Hematopoietic multipotent progenitor cell treated with erythropoietin and hydrocortisone succinate and interleukin-3 and kit ligand, for 15 days (in vitro differentiated cells): ENCODE measurements at regions not wholly inside any gene's neighbourhood (a gene's known extent, or its start where the extent isn't known, plus 50 kb on each side); places are given as distances from the start of the nearest gene placed in this dataset.
"Not testable (repeated sequence)": the region's sequence is repeated elsewhere in the genome, so short reads cannot be mapped to it uniquely, and the experiment has no call there.

Experiments used
- DNase-seq: peaks from one replicate; pipeline ENCODE4 v3.0.0-alpha.2; 2015; ENCODE audit warnings: low spot score

DNA sequence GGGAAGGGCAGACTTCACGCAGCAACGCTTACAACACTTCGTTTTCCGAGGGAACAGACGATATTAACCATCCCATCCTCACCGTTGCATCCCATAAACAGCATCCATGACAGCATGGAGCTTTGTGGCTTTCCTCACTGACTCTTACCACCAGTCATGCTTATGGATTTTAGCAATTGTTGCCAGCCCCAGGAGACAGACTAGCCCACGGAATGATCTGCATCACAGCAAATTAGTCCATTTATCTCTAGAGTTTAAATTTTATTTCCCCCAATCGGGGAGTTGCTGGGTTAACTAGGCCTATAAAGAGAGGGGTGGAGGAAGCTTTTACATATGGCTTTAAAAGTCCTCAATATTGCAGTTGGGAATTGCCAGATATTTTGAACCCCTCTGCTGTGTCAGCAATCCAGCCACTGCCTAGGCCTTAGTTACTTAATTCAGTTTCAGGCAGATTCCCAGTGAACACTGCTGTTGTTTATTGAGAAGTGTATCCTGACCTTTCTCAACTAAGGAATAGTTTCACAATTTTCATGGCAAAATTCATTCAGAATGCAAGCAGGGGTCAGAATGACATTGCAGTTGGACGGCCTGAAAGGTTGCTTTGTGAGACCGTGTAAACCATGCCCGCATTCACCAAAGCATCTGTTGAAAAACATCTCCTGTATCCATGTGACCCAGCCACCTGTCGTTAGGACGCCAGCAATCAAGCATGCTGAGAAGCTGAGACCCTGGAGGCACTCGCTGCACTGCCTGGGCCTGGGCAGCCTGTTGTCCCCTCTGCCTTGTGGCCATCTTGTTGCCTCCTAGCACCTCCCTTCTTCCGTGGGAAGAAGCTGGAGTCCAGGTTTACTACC, 397.4 kb upstream of the TPM1 start:
- DNase-seq = no peak

DNA sequence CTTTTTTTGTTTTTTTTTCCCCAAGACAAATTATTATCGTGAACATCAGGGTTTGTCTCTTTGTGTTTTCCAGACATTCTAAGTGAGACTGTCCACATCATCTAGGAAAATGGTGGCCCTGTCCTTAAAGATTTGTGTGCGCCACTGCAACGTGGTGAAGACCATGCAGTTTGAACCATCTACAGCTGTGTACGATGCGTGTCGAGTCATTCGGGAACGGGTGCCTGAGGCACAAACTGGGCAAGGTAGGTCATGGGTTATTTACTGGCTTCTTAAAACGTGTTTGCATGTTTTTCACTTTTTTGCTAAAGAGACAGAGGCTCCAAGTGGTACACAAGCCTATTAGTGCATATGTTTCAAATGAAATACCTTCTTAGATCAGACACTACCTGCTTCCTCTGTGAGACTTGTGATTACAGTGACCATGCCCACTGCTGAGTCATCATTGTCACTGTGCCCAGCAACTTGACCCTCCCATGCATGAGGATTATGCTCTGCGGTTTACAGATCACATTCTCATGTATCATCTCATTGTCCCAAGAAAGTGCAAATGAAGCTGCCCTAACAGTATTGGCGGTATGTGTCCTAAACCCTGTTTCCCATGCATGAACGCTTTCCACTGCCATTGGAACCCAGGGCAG, 395.2 kb upstream of the TPM1 start:
- DNase-seq = peak; percentile 54

DNA sequence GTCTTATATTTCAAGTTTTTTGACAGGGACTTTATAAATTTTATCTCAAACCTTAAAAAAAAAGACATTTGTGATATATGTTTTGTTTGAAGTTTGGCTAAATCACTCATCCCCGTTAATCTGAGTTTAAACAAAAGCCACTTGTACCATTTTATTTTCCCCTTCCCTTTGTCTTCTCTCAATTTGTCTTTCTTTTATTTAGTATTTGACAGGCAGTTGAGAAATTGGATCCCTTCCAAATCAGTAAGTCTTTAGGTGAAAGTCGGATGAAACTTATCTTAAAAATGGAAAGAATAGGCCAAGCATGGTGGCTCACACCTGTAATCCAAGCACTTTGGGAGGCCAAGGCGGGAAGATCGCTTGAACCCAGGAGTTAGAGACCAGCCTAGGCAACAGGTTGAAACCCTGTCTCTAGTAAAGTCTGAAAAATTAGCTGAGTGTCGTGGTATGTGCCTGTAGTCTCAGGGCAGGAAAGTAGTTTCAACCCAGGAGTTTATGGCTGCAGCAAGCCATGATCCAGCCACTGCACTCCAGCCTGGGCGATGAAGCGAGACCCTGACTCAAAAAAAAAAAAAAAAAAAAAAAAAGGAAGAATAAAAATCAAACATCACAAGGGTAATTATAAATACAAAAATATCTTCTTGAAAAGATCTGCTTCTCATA, 394.6 kb upstream of the TPM1 start:
- DNase-seq = no peak

DNA sequence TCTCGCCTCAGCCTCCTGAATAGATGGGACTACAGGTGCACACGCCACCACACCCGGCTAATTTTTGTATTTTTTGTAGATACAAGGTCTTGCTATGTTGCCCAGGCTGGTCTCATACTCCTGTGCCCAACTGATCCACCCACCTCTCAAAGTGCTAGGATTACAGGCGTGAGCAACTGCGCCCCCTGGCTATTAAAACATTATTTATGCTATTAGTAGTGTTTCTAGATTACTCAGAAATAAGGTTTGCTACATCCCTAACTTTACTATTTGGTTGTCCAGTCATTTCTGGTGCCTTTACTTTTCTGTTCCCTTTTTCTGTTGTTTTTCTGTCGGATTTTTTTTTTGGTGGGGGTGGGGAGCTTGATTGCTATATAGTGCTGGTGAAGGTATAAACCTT, 393.6 kb upstream of the TPM1 start:
- DNase-seq = peak; percentile 20

DNA sequence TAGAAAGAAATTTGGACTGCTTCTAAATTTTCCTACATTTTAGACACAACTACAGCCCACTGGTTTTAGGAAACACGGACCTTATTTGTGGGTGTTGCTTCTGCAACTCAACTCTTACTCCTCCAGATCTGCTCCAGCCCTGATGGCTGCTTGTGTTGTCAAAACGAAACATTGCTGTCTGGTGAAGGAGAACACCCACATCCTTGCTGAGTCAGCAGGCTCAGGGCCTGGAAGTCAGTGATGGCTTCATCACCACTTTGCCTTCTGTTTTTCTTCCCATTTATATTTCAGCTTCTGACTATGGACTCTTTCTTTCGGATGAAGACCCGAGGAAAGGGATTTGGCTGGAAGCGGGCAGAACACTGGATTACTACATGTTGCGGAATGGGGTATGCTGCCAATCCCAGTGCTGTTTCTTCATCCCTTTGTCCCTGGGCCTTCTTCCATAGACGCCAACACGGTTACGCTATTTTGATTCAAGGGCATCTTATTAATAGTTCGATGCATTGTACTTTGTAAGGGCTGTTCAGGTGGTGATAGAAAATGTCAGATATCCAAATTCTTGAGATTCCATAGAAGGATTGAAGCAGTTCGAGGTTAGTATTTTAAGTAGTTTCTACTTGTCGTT, 392.6 kb upstream of the TPM1 start:
- DNase-seq = no peak

DNA sequence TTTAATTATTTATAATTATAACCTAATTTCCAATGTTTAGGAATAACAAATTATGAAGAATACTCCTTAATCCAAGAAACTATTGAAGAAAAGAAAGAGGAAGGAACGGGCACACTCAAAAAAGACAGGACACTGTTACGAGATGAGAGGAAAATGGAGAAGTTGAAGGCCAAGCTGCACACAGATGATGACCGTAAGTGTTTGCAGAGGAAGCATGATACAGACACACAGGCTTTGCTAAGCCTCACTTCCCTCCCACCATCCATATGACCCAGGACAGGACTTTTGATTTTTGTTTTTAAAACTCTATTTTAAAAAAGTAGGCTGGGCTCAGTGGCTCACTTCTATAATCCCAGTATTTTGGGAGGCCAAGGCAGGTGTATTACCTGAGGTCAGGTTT, 389.4 kb upstream of the TPM1 start:
- no peak for DNase-seq

DNA sequence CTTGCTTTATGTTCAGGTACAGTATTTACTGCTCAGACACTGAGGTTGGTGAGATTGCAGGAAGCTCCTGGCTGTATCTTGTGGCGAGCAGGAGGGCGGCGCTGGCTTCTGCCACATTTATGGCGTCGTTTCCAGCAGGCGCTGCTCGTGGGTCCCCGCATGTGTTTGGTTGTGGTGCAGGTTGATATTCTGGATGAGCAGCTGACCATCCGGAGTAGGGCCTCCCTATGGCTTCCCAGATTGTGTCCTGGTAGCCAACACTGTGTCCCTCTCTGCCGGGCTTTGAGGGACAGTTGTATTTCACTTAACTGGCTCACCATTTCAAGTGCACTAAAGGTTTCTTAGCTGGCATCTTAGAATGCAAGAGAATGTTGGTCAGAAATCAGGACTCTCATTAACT, 386.5 kb upstream of the TPM1 start:
- no peak for DNase-seq

DNA sequence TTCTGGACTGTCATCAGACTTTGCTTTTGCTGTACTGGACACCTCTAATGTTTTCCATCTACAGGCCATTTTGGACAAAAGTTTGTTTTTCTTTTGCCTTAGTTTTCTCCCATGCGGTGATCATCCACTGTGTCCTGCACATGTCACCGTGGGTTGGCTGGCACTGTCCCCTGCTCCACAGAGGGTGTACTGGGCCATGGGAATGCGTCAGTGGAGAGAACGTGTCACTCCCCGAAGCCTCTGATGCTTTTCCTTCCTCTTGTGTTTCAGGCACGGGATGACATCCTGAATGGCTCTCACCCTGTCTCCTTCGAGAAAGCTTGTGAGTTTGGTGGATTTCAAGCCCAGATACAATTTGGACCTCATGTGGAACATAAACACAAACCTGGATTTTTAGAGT, 385.0 kb upstream of the TPM1 start:
- not testable (repeated sequence) for DNase-seq

DNA sequence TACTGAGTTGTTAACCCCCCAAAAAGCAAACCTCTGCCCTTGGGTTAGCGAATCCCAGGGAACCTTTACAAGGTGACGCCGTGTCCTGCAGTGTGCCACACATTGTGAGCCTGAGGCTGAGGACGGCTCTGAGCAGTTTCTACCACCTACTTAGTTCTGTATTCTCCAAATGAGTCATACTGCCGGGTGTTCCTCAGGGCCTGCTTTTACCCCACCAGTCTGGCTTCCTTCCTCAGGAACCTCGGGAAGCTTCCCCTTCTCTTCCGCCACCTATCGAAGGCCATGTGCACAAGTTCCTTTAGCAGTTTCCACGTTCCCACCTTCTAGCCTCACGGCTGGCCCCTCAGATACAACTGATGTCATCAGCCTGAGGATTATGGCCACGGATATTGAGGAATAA, 384.0 kb upstream of the TPM1 start:
- no peak for DNase-seq

DNA sequence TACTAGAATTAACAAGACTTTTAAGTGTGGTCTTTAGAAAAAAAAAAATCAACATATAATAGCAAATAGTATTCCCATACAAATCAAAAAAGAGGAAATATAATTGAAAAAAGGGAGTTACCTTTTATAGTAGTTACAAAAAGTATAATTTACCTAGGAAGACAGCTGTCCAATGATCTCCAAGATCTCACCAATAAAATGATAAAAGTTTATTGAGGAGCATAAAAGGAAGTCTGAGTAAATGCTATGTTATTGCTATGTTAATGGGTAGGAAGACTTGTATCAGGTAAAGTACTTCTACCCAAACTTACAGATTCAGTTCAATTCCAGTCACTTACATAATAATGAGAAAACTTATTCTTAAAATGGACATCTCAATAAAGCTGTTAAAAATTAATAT, 379.0 kb upstream of the TPM1 start:
- DNase-seq = no peak

DNA sequence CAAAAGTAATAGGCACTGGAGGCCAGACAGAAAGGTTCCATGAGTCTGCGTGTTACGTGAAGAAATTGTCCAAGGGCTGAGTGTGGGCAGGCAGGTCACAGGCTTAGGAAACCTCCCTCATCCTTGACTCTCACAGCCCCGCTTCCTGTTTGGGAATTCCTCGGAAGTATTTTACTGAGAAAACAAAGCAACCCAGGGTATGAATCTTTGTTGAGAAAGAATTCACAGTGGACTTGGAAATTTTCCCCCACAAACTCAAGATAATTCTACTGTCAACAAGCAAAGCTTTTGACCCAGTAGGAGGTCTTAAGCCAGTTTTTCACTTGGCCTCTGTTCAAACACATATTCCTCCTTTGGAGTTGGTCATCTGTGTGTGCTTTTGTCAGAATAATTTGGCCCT, 377.1 kb upstream of the TPM1 start:
- no peak for DNase-seq

DNA sequence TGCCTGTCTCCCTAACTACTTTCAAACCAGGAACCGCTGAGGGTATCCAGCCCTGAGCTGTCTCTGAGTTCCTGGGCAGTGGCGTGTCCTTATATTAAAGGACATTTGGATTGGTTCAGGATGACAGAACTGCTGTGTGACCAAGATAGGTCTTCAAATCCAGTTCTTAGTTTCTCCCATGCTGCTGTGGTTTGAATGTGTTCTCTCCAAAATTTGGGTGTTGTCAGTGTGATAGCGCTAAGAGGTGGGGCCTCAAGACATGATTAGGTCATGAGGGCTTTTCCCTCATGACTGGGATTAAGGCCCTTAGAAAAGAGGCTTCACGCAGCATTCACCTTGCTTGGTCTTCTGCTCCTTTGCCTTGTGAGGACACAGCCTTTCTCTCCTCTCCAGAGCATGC, 376.5 kb upstream of the TPM1 start:
- no peak for DNase-seq

DNA sequence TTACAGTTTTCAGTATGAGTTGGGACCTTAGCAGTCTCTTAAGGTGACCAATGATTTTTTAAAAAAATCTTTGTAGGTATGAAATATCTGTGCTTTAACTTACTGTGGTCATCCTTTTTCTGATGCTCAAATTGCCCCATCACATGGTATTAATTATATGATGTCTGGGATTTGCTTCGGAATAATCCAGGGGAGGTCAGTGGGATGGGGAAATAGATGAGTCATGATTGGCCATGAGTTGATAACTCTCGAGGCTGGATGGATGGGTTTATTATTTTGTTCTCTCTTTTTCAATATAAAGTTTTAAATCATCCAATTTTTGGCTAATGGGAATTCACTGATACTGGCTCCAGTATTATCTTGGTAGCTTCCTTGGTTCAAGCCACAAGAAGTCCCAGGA, 370.3 kb upstream of the TPM1 start:
- no peak for DNase-seq

DNA sequence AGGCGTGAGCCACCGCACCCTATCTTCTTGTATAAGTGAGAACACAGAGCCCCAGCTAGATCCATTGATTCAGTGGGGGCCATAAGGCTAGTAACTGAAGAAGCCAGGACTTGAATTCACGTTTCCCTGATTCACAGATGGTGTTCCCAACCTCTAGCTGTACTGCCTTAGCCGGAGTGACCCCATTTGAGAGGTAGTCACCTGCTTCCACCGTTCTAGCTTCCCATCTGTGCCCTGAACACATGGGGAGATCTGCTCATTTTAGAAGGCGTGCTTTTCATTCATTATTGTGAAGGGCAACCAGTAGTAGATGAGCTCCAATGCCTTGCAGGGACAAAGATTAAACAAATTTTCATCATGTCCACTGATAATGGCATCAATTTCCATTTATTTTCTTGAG, 365.7 kb upstream of the TPM1 start:
- DNase-seq = no peak

DNA sequence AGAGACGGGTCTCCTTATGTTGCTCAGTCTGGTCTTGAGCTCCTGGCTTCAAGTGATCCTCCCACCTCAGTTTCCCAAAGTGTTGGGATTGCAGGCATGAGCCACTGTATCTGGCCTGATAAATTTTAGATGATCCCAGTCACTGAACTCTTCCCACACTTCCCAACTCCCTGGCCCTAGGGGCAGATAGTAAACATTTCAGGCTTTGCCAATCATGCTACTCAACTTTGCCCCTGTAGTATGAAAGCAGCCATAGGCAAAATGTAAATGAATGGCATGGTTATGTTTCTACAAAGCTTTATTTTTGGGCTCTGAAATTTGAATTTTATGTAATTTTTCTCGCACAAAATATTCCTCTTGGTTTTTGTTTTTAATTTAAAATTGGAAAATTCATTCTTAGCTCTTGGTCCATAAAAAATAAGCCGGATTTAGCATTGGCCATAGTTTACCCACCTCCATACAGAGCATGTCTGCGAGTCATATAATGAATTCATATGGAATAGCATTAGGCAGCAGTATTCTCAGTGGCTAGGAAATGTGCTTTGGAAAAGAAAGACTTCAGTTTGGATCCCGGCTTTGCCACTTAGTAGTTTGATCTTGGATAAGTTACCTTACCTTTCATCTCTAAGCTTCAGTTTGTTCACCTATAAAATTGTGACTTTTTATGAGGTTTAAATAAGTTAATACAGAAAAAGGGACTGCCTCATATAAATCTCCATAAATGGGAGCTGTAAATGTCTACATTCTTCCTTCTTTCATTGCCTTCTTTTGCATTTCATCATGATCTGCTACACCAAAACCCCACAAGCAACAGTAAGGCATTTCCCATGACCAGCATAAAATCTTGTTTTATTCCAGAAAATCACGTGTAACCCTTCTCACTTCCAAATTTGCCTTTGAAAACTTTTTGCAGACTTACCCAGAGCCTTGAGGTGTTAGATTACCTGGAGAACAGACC, 360.3 kb upstream of the TPM1 start:
- DNase-seq = no peak

DNA sequence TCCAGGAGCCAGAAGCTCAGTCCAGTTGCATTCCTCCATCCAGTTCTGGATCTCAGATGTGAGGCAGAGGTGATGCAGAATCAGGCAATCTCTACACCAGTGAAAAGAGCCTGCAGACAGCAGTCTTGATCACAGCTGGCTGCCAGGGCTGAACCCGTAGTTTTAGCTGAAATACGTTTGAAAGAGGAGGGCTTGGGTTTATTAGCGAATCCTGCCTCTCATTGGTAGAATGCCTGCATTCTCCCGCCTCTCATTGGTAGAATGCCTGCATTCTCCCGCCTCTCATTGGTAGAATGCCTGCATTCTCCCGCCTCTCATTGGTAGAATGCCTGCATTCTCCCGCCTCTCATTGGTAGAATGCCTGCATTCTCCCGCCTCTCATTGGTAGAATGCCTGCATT, 359.4 kb upstream of the TPM1 start:
- not testable (repeated sequence) for DNase-seq

DNA sequence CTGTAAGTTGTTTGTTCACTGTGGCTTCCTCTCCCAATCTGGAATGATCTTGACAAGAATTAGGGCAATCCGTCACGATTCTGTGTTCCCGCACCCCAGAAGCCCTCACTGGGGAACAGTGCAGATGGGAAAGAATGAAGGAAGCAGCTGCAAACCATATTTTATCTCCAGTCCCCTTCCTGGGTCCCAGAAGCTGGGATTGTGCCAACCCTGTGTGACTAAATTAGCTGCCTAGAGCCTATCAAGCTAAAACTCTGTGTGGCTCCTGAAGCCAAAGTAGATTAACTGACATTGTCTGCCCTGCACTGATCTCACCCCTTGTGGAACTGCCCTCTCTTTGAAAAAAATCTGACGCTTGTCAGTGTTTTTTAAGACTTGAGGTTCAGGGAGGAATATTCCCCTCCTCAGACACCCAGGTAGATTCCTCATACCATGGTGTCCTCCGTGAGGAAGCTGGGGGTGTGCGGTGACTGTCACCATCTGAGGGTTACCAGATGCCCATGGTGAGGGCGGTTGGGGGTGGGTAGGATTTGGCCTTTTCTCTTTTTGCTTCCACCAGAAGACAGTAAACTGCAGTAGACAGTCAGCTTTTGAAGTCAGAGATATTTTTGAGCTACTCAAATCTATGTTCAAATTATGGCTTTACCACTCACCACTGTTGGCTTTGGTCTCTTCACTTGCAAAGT, 358.3 kb upstream of the TPM1 start:
- DNase-seq = no peak

DNA sequence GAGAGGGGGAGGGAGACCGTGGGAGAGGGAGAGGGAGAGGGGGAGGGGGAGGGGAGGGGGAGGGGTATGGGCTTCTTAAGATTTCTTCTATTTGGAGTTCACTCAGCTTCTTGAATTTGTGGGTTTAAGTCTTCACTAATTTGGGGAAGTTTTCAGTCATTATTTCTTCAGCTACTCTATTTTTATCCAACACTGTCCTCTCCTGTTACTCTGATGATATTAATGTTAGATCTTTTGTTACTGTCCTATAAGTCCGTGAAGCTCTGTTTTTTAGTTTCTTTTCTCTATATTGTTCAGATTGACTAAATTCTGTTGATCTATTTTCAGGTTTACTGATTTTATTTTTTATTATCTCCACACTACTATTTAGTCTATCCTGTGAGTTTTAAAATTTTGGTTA, 351.5 kb upstream of the TPM1 start:
- DNase-seq = no peak

DNA sequence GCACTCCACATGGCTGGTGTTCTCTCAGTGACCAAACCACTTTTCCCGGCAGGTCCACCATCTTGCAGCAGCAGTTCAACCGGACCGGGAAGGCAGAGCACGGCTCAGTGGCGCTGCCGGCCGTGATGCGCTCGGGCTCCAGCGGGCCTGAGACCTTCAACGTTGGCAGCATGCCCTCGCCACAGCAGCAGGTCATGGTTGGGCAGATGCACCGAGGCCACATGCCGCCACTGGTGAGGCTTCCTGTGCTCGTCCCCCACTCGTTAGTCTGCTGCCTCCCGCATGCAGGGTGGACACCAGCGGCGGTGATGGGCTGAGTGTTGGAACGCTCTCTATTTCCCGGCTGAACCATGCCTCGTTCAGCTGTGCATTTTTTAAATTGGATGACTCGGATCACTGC, 344.9 kb upstream of the TPM1 start:
- DNase-seq = no peak

DNA sequence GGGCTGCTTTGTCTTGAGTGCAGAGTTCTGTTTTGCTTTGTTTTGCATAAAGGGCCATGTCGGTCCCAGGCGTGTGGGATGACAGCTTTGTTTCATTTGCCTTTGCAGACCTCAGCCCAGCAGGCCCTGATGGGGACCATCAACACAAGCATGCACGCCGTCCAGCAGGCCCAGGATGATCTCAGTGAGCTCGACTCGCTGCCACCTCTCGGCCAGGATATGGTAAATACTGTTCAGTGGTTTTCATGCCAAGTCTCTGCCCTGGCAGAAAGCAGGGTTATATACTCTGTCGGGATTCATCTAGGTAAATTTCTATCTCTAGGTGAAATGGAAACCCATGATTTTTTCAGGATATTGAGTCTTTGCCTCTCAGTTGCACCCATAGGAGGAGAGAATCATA, 343.9 kb upstream of the TPM1 start:
- DNase-seq = no peak

DNA sequence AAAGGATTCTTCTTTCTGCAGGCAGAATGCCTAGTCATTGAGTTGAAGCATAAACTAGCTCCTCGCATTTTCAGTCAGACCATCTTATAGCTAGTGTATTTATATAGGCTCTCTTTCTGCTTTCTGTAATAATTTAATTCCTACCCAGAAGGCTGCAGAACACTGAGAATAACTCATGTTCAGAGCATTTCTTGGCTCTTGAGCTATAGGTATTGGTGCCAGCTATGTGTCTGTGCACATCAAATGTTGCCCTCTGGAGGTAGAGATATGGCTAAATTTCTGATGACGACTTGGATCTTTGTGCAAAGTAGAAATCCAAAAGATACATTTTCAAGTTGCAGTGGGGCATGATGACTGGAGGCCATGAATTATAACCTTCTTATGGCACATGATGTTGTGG, 336.2 kb upstream of the TPM1 start:
- no peak for DNase-seq
